CD4-positive, alpha-beta T cell treated with Interferon gamma for 1 hour (primary cell): ENCODE measurements at regions not wholly inside any gene's neighbourhood (a gene's known extent, or its start where the extent isn't known, plus 50 kb on each side); places are given as distances from the start of the nearest gene placed in this dataset.

Experiments
- DNase-seq: peaks from one replicate; pipeline ENCODE4 v3.0.0-alpha.2; 2020

DNA sequence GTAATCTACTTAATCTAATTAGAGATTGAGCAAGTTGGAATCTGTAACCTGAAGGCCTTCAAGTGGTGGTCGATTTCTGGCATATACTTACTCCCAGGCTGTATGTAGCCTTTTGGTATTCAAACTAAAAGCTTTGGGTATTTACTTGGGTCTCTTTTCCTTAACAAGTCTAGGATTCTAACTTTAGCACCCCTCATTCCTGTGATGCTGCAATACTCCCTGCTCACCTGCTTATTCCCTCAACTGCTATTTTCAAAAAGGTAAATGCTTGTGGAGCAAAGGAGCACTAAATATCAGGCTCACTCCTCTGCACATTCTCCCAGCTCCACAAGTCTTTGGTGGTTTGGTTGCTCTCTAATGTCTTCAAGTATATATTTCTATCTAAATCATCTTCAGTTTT lies 68.0 kb upstream of the CYYR1 start:
- DNase-seq: no peak

DNA sequence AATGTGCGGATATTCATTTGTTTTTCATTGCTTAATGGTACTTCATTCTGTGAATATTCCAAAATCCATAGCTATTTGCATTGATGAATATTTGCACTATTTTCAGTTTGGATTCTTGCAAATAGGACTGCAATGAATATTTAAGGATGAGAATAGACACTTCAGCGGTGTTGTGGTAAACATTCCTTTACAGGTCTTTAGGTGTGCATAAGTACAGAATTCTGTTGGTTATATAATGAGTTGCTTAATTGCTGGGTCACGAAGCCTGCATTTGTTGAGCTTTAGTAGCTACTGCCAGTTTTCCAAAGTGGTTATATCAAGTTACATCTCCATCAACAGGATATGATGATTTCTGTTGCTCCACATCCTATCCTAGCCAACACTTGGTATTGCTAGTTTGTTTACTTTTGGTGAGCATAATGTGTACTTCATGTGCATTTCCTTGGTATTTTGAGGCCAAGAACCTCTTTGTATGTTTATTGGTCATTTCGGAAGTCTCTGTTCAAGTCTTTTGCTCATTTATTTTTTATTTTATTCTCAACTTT lies 64.2 kb upstream of the CYYR1 start:
- no peak for DNase-seq

DNA sequence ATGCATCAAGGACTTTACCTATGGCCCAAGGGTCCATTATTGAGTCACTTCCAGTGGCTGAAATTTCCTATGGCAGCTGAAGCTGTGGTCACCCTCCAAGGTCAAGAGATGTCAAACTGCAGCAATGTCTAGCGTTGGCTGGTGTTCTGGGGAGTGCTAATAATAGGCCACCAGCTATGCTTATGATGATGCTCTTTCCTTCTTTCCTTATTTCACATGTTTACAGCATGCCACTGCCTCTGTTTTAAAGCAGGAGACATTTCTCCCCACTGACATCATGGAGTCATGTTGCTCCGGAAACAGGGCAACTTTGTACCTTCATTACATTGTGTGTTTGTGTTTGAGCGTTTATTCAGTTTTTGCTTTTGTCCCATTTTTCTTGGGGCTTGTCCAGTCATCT lies 62.6 kb upstream of the CYYR1 start:
- no peak for DNase-seq

DNA sequence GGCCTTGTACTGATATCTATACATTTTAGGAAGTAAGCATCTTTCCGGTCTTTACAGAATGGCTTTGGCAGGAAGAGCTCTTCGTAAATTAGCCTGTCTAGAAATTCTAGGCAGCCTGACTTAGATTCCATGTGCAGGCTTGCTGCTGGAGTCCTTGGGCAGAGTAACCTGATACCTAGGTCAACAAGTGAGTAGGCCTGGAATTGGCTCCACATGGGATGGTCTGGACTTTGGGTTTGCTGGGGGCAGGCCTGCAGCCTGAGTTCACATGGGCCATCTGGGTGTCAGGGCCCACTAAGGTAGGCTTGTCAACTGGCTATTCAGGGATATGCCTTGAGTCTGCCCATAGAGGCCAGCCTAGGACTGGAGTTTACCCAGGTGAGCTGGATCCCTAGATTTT lies 59.6 kb upstream of the CYYR1 start:
- DNase-seq: no peak

DNA sequence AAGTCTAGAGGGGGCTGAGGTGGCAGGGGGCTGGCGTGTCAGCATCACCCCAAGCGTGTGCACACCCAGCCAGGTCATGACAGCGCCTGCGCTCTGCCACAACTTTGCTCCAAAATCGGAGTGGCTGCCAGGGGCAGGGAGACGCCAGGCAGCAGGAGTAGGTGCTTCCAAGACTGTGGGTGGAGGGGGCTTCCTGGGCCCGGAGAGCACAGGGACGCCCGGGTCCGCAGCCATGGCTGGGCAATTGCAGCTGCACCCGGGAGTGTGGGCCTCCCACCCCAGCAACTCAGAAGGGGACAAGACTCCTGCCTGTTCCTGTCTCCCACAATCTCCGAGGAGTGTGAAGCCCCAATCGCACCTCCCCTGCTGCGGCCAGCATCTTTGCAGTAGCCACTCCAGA lies 53.1 kb upstream of the CYYR1 start:
- DNase-seq: no peak

DNA sequence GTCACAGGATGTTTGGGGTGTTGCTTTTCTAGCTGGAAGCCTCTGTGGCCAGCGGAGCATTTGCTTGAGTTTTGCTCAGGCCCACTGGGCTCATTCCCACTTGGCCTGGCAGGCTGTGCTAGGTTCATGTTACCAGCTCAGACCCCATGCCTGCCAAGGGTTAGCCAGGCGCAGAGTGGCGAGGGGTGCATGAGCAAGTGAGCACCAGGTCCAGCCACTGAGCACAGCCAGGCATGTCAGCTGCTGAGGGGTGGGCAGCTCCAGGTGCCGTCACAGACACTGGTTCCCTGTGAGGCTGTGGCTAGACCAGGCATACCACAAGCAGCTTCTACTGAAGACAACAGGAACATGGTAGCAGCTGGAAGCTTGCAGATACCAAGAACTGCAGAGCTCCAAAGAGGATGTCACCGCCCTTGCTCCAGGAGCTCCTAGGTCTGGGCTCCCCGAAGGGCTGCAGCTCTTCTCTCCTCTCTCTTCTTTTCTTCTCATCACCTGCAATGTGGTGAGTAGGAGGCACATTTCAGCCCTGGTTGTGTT lies 52.0 kb upstream of the CYYR1 start:
- no peak for DNase-seq
